RWPE1 (cell line): ENCODE measurements at regions not wholly inside any gene's neighbourhood (a gene's known extent, or its start where the extent isn't known, plus 50 kb on each side); places are given as distances from the start of the nearest gene placed in this dataset.

Experiments used
- CTCF ChIA-PET: fragments of 350-600 bp; sonication (Branson Sonifier 250); formaldehyde crosslinking; extraction: SDS; loops from one replicate; lab custom pipeline; 2021; lab: Yijun Ruan, JAX
- POLR2A ChIA-PET: fragments of 400-600 bp; formaldehyde crosslinking; extraction: SDS; loops from one replicate; lab custom pipeline; 2020; ENCODE audit warnings: antibody characterized with exemption; ENCODE audit not compliant: low non-redundant PET; lab: Yijun Ruan, JAX
- DNase-seq: peaks from one replicate; pipeline ENCODE4 v3.0.0; 2012; ENCODE audit warnings: low spot score
- H3K27ac ChIP-seq: fragments of 450-650 bp; 2 replicates; pipeline ENCODE4 v1.5.1; 2017
- TF ChIP-seq, protein P1 (sequence below): fragments of 450-650 bp; conservative IDR thresholded peaks from 2 replicates; pipeline ENCODE4 v1.5.1; 2017; ENCODE audit warnings: low read depth, mild to moderate bottlenecking

DNA sequence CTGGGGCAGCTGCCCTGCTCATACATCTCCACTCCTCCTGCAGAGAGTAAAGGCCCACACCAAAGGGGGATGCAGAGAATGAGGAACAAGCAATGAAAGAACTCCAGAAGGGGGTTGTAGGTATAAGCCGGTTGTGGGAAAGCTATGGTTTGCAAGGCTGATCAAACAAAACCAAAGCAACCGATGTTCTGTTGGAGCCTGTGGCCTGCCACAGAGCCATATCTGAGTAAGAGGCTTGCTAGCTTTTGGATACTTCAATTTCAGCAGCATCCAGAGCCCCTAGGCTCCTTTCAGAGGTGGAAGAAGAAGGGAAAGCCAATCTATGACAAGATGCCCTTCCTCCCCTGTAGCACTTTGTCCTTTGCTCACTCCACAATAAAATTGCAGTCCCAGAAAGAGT lies 163.2 kb downstream of the RRAGC start:
- CTCF ChIA-PET: no interaction called here
- POLR2A ChIA-PET: no interaction called here
- H3K27ac ChIP-seq: no peak overlapping the region
- DNase-seq: no peak
- TF ChIP-seq, protein P1, sequence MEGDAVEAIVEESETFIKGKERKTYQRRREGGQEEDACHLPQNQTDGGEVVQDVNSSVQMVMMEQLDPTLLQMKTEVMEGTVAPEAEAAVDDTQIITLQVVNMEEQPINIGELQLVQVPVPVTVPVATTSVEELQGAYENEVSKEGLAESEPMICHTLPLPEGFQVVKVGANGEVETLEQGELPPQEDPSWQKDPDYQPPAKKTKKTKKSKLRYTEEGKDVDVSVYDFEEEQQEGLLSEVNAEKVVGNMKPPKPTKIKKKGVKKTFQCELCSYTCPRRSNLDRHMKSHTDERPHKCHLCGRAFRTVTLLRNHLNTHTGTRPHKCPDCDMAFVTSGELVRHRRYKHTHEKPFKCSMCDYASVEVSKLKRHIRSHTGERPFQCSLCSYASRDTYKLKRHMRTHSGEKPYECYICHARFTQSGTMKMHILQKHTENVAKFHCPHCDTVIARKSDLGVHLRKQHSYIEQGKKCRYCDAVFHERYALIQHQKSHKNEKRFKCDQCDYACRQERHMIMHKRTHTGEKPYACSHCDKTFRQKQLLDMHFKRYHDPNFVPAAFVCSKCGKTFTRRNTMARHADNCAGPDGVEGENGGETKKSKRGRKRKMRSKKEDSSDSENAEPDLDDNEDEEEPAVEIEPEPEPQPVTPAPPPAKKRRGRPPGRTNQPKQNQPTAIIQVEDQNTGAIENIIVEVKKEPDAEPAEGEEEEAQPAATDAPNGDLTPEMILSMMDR: no peak

DNA sequence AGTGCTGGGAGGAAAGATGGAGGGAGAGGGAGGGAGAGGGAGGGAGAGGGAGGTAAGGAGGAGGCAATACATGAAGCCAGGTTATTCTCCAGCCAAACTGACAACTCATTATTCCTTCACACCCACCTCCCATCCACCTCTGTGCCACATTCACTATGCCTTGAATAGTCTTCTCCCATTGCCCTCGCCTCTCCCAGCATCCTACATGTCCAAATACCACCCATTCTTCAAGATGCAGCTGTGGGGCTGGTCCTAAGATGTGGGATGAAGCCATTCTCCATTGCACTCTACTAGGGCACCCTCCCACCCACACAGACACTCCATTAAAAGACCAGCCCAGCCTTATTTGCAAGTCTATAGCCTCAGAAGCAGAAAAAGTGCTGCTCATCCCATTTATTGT lies 165.8 kb downstream of the RRAGC start:
- ChIA-PET CTCF (no interaction called here), POLR2A (no interaction called here)
- TF ChIP-seq, protein P1: no peak
- no peak for DNase-seq
- H3K27ac ChIP-seq: no peak overlapping the region

- POLR2A ChIA-PET: no interaction called here
Measured at GRCh38 chr1:38693031-38693430, 166.5 kb downstream of the RRAGC start.

GRCh38 chr1:38690790-38691449 lies 168.7 kb downstream of the RRAGC start:
- H3K27ac ChIP-seq: no peak overlapping the region
- ChIA-PET CTCF (no interaction called here), POLR2A (no interaction called here)
- peak; percentile 21 for DNase-seq
- TF ChIP-seq, protein P1: no peak

More at GRCh38 chr1:38693031-38693430, 166.5 kb downstream of the RRAGC start:
- CTCF ChIA-PET: no interaction called here
- TF ChIP-seq, protein P1: no peak
- no peak overlapping the region for H3K27ac ChIP-seq
- no peak for DNase-seq

GRCh38 chr1:38686927-38687255 lies 172.7 kb downstream of the RRAGC start:
- no peak for DNase-seq
- no peak overlapping the region for H3K27ac ChIP-seq
- ChIA-PET CTCF (no interaction called here), POLR2A (no interaction called here)
- TF ChIP-seq, protein P1: no peak

GRCh38 chr1:38686167-38686926 lies 173.2 kb downstream of the RRAGC start:
- no peak for DNase-seq
- TF ChIP-seq, protein P1: no peak
- POLR2A ChIA-PET: no interaction called here
- H3K27ac ChIP-seq: no peak overlapping the region
- CTCF ChIA-PET: interaction anchor here (0.6 kb wide), 1 partner anchor 100 kb away, joined by 6 read pairs; no protein-coding TSS in a partner anchor
